T-cell (primary cell): ENCODE measurements at regions not wholly inside any gene's neighbourhood (a gene's known extent, or its start where the extent isn't known, plus 50 kb on each side); places are given as distances from the start of the nearest gene placed in this dataset.

ENCODE experiments used
- ATAC-seq, 4 experiments: fragments of 200-7000 bp in 3 of 4; fragments of 150-1000 bp in 1 of 4; cut with Tn5 transposase; replicated peaks in 1 of 4; 1 replicate in 3 of 4; 2 replicates in 1 of 4; pipeline ENCODE4 v1.10.0; 2021; ENCODE audit warnings: moderate library complexity in 3 of 4, mild to moderate bottlenecking in 2 of 4, moderate number of reproducible peaks in 1 of 4
- CTCF ChIA-PET, 2 donors: fragments of 300-600 bp; sonication (Branson Sonifier 250); formaldehyde crosslinking; loops; one replicate each; lab custom pipeline; 2022; ENCODE audit warnings: antibody characterized with exemption in 2 of 2; lab: Charles Lee
- POLR2A ChIA-PET, 2 donors: fragments of 300-600 bp; sonication (Branson Sonifier 250); formaldehyde crosslinking; loops; one replicate each; lab custom pipeline; 2022; ENCODE audit warnings: antibody characterized with exemption in 2 of 2; lab: Charles Lee
- DNase-seq, 35 experiments: peaks; one replicate each; pipeline versions ENCODE4 v3.0.0 to v3.0.0-alpha.2; 2013 to 2023
- H3K27ac ChIP-seq: one replicate; pipeline ENCODE4 v1.5.1; 2013; ENCODE audit warnings: low read length
- H3K27me3 ChIP-seq, 2 experiments: replicated peaks in 1 of 2; 1 replicate in 1 of 2; 2 replicates in 1 of 2; pipeline versions ENCODE4 v1.6.1 to v1.7.0; 2013; ENCODE audit warnings: low read length in 1 of 2, mixed read lengths in 1 of 2; ENCODE audit not compliant: control insufficient read depth in 2 of 2, insufficient read depth in 2 of 2; ENCODE audit errors: extremely low read depth in 1 of 2
- H3K36me3 ChIP-seq, 2 donors: 1 replicate in 1 of 2; 2 replicates in 1 of 2; pipeline versions ENCODE4 v1.6.1 to v1.7.0; 2013; ENCODE audit warnings: low read length in 1 of 2; ENCODE audit not compliant: control insufficient read depth in 2 of 2, insufficient read depth in 1 of 2; ENCODE audit errors: extremely low read depth in 1 of 2
- H3K4me1 ChIP-seq, 2 experiments: 1 replicate in 1 of 2; 2 replicates in 1 of 2; pipeline versions ENCODE4 v1.6.1 to v1.7.0; 2013; ENCODE audit warnings: low read length in 2 of 2, mixed read lengths in 1 of 2; ENCODE audit not compliant: insufficient read depth in 2 of 2, control insufficient read depth in 1 of 2; ENCODE audit errors: extremely low read depth in 1 of 2
- H3K4me3 ChIP-seq, 2 donors: 1 replicate in 1 of 2; 2 replicates in 1 of 2; pipeline versions ENCODE4 v1.5.1 to v1.7.0; 2013; ENCODE audit warnings: mild to moderate bottlenecking in 2 of 2, low read length in 1 of 2, moderate library complexity in 1 of 2; ENCODE audit not compliant: control insufficient read depth in 1 of 2; ENCODE audit errors: extremely low read depth in 1 of 2
- H3K9me3 ChIP-seq: 2 replicates; pipeline ENCODE4 v1.7.0; 2013
- H3K27ac Mint-ChIP-seq, 2 donors: one replicate each; pipeline ENCODE4 v1.8.0; 2020 to 2021; ENCODE audit warnings: mild to moderate bottlenecking in 2 of 2, mixed read lengths in 2 of 2
- H3K27me3 Mint-ChIP-seq, 2 donors: one replicate each; pipeline ENCODE4 v1.8.0; 2021 to 2022; ENCODE audit warnings: mixed read lengths in 2 of 2
- H3K36me3 Mint-ChIP-seq: one replicate; pipeline ENCODE4 v1.8.0; 2021; ENCODE audit warnings: mixed read lengths
- H3K4me1 Mint-ChIP-seq, 3 donors: one replicate each; pipeline ENCODE4 v1.8.0; 2020 to 2022; ENCODE audit warnings: mixed read lengths in 3 of 3, mild to moderate bottlenecking in 1 of 3
- H3K4me3 Mint-ChIP-seq, 3 donors: one replicate each; pipeline ENCODE4 v1.8.0; 2020 to 2022; ENCODE audit warnings: mild to moderate bottlenecking in 3 of 3, mixed read lengths in 3 of 3, moderate library complexity in 3 of 3
- H3K9me3 Mint-ChIP-seq, 3 donors: one replicate each; pipeline ENCODE4 v1.8.0; 2020 to 2022; ENCODE audit warnings: mixed read lengths in 3 of 3
- WGBS: methylation state at CpG from one replicate; pipeline ENCODE4 v1.1.5; 2013; ENCODE audit warnings: missing lambda C conversion rate; ENCODE audit not compliant: insufficient coverage; 5-methylcytosine and 5-hydroxymethylcytosine counted together

GRCh38 chr12:75592638-75593335 lies 81.4 kb upstream of the KRR1 start:
- WGBS: 78% methylated on average over 3 of the region's 3 CpGs
- no peaks in the 10 kb centered on the region for H3K4me1 Mint-ChIP-seq
- Histone ChIP-seq H3K27ac (no peak overlapping the region), H3K4me1 (no peaks in the 10 kb centered on the region), H3K36me3 (no peaks in the 10 kb centered on the region), H3K9me3 (no peaks in the 10 kb centered on the region), H3K27me3 (no peaks in the 10 kb centered on the region), H3K4me3 (no peak overlapping the region)
- CTCF ChIA-PET: no interaction called here
- DNase-seq: no peak
- H3K36me3 Mint-ChIP-seq: no peaks in the 10 kb centered on the region
- peaks cover 9 to 24% of the 10 kb centered on the region in 2 donors for H3K27me3 Mint-ChIP-seq
- POLR2A ChIA-PET: no interaction called here
- no peak overlapping the region for H3K27ac Mint-ChIP-seq
- no peak overlapping the region for H3K4me3 Mint-ChIP-seq
- ATAC-seq: no peak
- peaks cover 0 to 4% (median 0%) of the 10 kb centered on the region in 3 donors for H3K9me3 Mint-ChIP-seq

- DNase-seq: no peak
- ChIA-PET CTCF (no interaction called here), POLR2A (no interaction called here)
- no peak for ATAC-seq
- no peaks in the 10 kb centered on the region for H3K9me3 ChIP-seq
- H3K9me3 Mint-ChIP-seq: peaks cover 0 to 4% (median 0%) of the 10 kb centered on the region in 3 donors
- no peaks in the 10 kb centered on the region for H3K36me3 ChIP-seq
- H3K27ac Mint-ChIP-seq: no peak overlapping the region
- H3K27me3 ChIP-seq: no peaks in the 10 kb centered on the region
- H3K27me3 Mint-ChIP-seq: peaks cover 8 to 21% of the 10 kb centered on the region in 2 donors
- H3K36me3 Mint-ChIP-seq: no peaks in the 10 kb centered on the region
- H3K4me3 Mint-ChIP-seq: no peak overlapping the region
- no peaks in the 10 kb centered on the region for H3K4me1 Mint-ChIP-seq
- WGBS: 100% methylated on average over 1 of the region's 5 CpGs
- no peak overlapping the region for H3K27ac ChIP-seq
- no peaks in the 10 kb centered on the region for H3K4me1 ChIP-seq
- H3K4me3 ChIP-seq: no peak overlapping the region
Measured at GRCh38 chr12:75592086-75592485, 80.7 kb upstream of the KRR1 start.

GRCh38 chr12:75591628-75592027 lies 80.2 kb upstream of the KRR1 start:
- Histone ChIP-seq H3K4me1 (no peaks in the 10 kb centered on the region), H3K4me3 (no peak overlapping the region), H3K27ac (no peak overlapping the region), H3K36me3 (no peaks in the 10 kb centered on the region), H3K9me3 (no peaks in the 10 kb centered on the region), H3K27me3 (no peaks in the 10 kb centered on the region)
- Mint-ChIP-seq H3K36me3 (no peaks in the 10 kb centered on the region), H3K27me3 (peaks cover 9 to 21% of the 10 kb centered on the region in 2 donors), H3K27ac (no peak overlapping the region), H3K9me3 (peaks cover 0 to 4% (median 0%) of the 10 kb centered on the region in 3 donors), H3K4me3 (no peak overlapping the region), H3K4me1 (no peaks in the 10 kb centered on the region)
- ATAC-seq: no peak
- POLR2A ChIA-PET: no interaction called here
- CTCF ChIA-PET: no interaction called here
- DNase-seq: no peak
- WGBS: no CpG with 5 or more reads among the region's 1 CpG

DNA sequence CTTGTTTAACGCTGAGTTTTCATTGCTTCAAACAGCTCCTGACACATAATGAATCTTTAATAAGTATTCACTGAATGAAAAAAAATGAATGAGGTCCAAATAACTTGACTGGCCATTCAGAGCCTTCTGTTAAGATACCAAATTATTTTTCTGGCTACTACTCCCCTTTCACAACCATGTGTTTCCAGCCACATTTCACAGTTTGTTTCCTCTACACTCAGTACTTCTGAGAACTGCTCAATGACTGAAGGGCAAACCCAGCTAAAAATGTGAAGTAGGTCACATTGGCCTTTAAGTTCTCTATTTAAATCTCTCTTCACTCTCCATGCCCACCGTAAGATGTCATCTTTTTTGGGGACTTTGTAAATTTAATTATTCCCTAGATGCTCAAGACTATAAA lies 78.4 kb upstream of the KRR1 start:
- no peaks in the 10 kb centered on the region for H3K36me3 ChIP-seq
- H3K36me3 Mint-ChIP-seq: no peaks in the 10 kb centered on the region
- no peak overlapping the region for H3K27ac Mint-ChIP-seq
- H3K27ac ChIP-seq: no peak overlapping the region
- POLR2A ChIA-PET: no interaction called here
- no CpG with 5 or more reads among the region's 2 CpGs for WGBS
- peaks cover 13 to 24% of the 10 kb centered on the region in 2 donors for H3K27me3 Mint-ChIP-seq
- H3K9me3 Mint-ChIP-seq: peaks cover 0 to 2% (median 0%) of the 10 kb centered on the region in 3 donors
- H3K4me1 ChIP-seq: no peaks in the 10 kb centered on the region
- no peak for DNase-seq
- no peaks in the 10 kb centered on the region for H3K9me3 ChIP-seq
- H3K4me3 ChIP-seq: no peak overlapping the region
- H3K27me3 ChIP-seq: no peaks in the 10 kb centered on the region
- no peaks in the 10 kb centered on the region for H3K4me1 Mint-ChIP-seq
- CTCF ChIA-PET: interaction anchor here in 1 of 2 donors (0.6 kb wide), 1 partner anchor 154 kb away, joined by 5 read pairs; no protein-coding TSS in a partner anchor
- ATAC-seq: no peak
- H3K4me3 Mint-ChIP-seq: no peak overlapping the region

GRCh38 chr12:75587340-75588106 lies 76.1 kb upstream of the KRR1 start:
- no peaks in the 10 kb centered on the region for H3K9me3 Mint-ChIP-seq
- WGBS: 83% methylated on average over 1 of the region's 4 CpGs
- POLR2A ChIA-PET: no interaction called here

DNA sequence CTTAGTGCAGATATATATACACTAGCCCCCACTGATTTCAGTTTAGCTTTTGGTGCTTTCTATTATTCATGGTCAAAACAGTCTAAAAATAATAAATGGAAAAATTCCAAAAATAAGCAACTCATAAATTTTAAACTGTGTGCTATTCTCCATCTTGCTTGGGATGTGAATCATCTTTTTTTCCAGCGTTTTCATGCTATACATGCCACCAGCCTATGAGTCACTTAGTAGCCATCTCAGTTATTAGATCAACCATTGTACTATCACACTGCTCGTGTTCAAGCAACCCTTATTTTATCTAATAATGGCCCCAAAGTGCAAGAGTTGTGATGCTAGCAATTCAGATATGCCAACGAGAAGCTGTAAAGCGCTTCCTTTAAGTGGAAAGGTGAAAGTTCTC lies 73.9 kb upstream of the KRR1 start:
- no peaks in the 10 kb centered on the region for H3K9me3 ChIP-seq
- no peak overlapping the region for H3K27ac Mint-ChIP-seq
- DNase-seq (no peak), ATAC-seq (no peak)
- H3K4me1 ChIP-seq: no peaks in the 10 kb centered on the region
- no peaks in the 10 kb centered on the region for H3K9me3 Mint-ChIP-seq
- H3K27me3 Mint-ChIP-seq: peaks cover 13 to 14% of the 10 kb centered on the region in 2 donors
- H3K27me3 ChIP-seq: peaks cover 0 to 2% of the 10 kb centered on the region in 2 experiments
- ChIA-PET POLR2A (interaction anchor here in 1 of 2 donors (0.6 kb wide), 1 partner anchor 15 kb away, joined by 3 read pairs; no protein-coding TSS in a partner anchor), CTCF (no interaction called here)
- H3K36me3 Mint-ChIP-seq: no peaks in the 10 kb centered on the region
- H3K4me3 ChIP-seq: no peak overlapping the region
- H3K4me3 Mint-ChIP-seq: no peak overlapping the region
- no peaks in the 10 kb centered on the region for H3K4me1 Mint-ChIP-seq
- H3K27ac ChIP-seq: no peak overlapping the region
- 80% methylated on average over 1 of the region's 4 CpGs for WGBS
- no peaks in the 10 kb centered on the region for H3K36me3 ChIP-seq

More at GRCh38 chr12:75587340-75588106, 76.1 kb upstream of the KRR1 start:
- H3K4me1 Mint-ChIP-seq: no peaks in the 10 kb centered on the region
- H3K36me3 Mint-ChIP-seq: no peaks in the 10 kb centered on the region
- H3K27me3 Mint-ChIP-seq: peaks cover 14% of the 10 kb centered on the region in 2 donors
- Histone ChIP-seq H3K9me3 (no peaks in the 10 kb centered on the region), H3K4me3 (no peak overlapping the region), H3K4me1 (no peaks in the 10 kb centered on the region), H3K36me3 (no peaks in the 10 kb centered on the region), H3K27ac (no peak overlapping the region), H3K27me3 (peaks cover 0 to 2% of the 10 kb centered on the region in 2 experiments)
- H3K27ac Mint-ChIP-seq: no peak overlapping the region
- CTCF ChIA-PET: no interaction called here
- H3K4me3 Mint-ChIP-seq: no peak overlapping the region
- no peak for DNase-seq
- ATAC-seq: no peak
